ENCODE measurements at regions not wholly inside any gene's neighbourhood (a gene's known extent, or its start where the extent isn't known, plus 50 kb on each side); places are given as distances from the start of the nearest gene placed in this dataset.

- TF ChIP-seq CTCF (conservative IDR thresholded peaks at IDR 0.05; ENCODE audit: low read depth, low read length), result no peak
- no peak for TF ChIP-seq EZH2phosphoT487 (IDR thresholded peaks at IDR 0.05; ENCODE audit: borderline replicate concordance, low read length)
These were observed 647.5 kb downstream of the TYW1 start for GRCh38 chr7:67644151-67644550.
